Endothelial cell of umbilical vein (primary cell): ENCODE measurements at regions not wholly inside any gene's neighbourhood (a gene's known extent, or its start where the extent isn't known, plus 50 kb on each side); places are given as distances from the start of the nearest gene placed in this dataset.
"Not testable (repeated sequence)": the region's sequence is repeated elsewhere in the genome, so short reads cannot be mapped to it uniquely, and the experiment has no call there.

Source experiments
- BruUV-seq: library from RNA; stranded (reverse); fragments of 400-500 nt; replicated peaks from 2 replicates; lab custom pipeline; 2021; lab: Mats Ljungman, UMichigan
- CTCF ChIA-PET: fragments of 300-600, 350-600 bp; sonication (Branson Sonifier 250); formaldehyde crosslinking; loops from one replicate; lab custom pipeline; 2021; ENCODE audit warnings: antibody characterized with exemption, inconsistent platforms; lab: Charles Lee
- POLR2A ChIA-PET: fragments of 300-600, 350-600 bp; sonication (Branson Sonifier 250); formaldehyde crosslinking; loops from one replicate; lab custom pipeline; 2021; ENCODE audit warnings: antibody characterized with exemption, inconsistent platforms; lab: Charles Lee
- DNase-seq: peaks from one replicate; pipeline ENCODE4 v3.0.0-alpha.2; 2011; ENCODE audit warnings: low read depth, low spot score
- FAIRE-seq: peaks from 2 replicates; lab custom pipeline; 2011; peaks lifted over from hg19 to GRCh38; lab: Jason Lieb, UNC
- H2AFZ ChIP-seq: 2 replicates; pipeline ENCODE4 v1.6.0; 2012; ENCODE audit warnings: low read depth, low read length, control low read depth, inconsistent platforms
- H3K27ac ChIP-seq: 2 replicates; pipeline ENCODE4 v1.5.1; 2011; ENCODE audit warnings: low read depth, mild to moderate bottlenecking, control low read depth, low read length, moderate library complexity; ENCODE audit not compliant: insufficient read depth
- H3K27me3 ChIP-seq, 2 experiments: 2 replicates each; pipeline versions ENCODE4 v1.6.0 to v1.6.1; 2011; ENCODE audit warnings: low read length in 2 of 2, mixed read lengths in 1 of 2; ENCODE audit not compliant: control insufficient read depth in 2 of 2, insufficient read depth in 2 of 2
- H3K36me3 ChIP-seq, 2 experiments: 2 replicates in 1 of 2; 3 replicates in 1 of 2; pipeline ENCODE4 v1.5.1; 2011; ENCODE audit warnings: low read length in 2 of 2, mild to moderate bottlenecking in 1 of 2, moderate library complexity in 1 of 2; ENCODE audit not compliant: control insufficient read depth in 2 of 2, insufficient read depth in 2 of 2; ENCODE audit errors: extremely low read depth in 1 of 2
- H3K4me1 ChIP-seq: 3 replicates; pipeline ENCODE4 v1.5.1; 2011; ENCODE audit warnings: mild to moderate bottlenecking, low read length; ENCODE audit not compliant: control insufficient read depth, insufficient read depth; ENCODE audit errors: extremely low read depth
- H3K4me2 ChIP-seq: 2 replicates; pipeline ENCODE4 v1.6.1; 2011; ENCODE audit warnings: low read length, control low read depth, mixed read lengths; ENCODE audit not compliant: insufficient read depth
- H3K4me3 ChIP-seq, 3 experiments: fragments of 200-600 bp in 1 of 3; sonication (generic), shearing (Covaris generic) in 1 of 3; replicated peaks in 1 of 3; 2 replicates each; pipeline ENCODE4 v1.5.1; 2011 to 2016; ENCODE audit warnings: control low read depth in 3 of 3, low read length in 3 of 3, mild to moderate bottlenecking in 2 of 3, inconsistent platforms in 1 of 3, low read depth in 1 of 3, moderate library complexity in 1 of 3; ENCODE audit not compliant: insufficient read depth in 1 of 3
- H3K79me2 ChIP-seq: 2 replicates; pipeline ENCODE4 v1.6.0; 2012; ENCODE audit warnings: low read length, inconsistent platforms; ENCODE audit not compliant: control insufficient read depth, insufficient read depth
- H3K9ac ChIP-seq: replicated peaks from 2 replicates; pipeline ENCODE3; 2011; ENCODE audit warnings: low read length, control low read depth; ENCODE audit not compliant: insufficient read depth; ENCODE audit errors: extremely low read depth
- H3K9me1 ChIP-seq: replicated peaks from 3 replicates; pipeline ENCODE4 v1.6.0; 2011; ENCODE audit warnings: mild to moderate bottlenecking, low read length; ENCODE audit not compliant: control insufficient read depth, insufficient read depth; ENCODE audit errors: extremely low read depth
- H3K9me3 ChIP-seq: replicated peaks from 2 replicates; pipeline ENCODE4 v1.5.1; 2012; ENCODE audit warnings: low read length, inconsistent platforms; ENCODE audit not compliant: control insufficient read depth, insufficient read depth
- H4K20me1 ChIP-seq: replicated peaks from 2 replicates; pipeline ENCODE3; 2011; ENCODE audit warnings: mild to moderate bottlenecking, low read length; ENCODE audit not compliant: control insufficient read depth, insufficient read depth; ENCODE audit errors: extremely low read depth
- FOS ChIP-seq: IDR thresholded peaks from 2 replicates; pipeline ENCODE4 v1.6.1; 2011; ENCODE audit warnings: mild to moderate bottlenecking, low read length, moderate library complexity, borderline replicate concordance; ENCODE audit not compliant: insufficient read depth
- dilution Hi-C: fragments of 300-500 bp; cut with MboI; formaldehyde crosslinking; loops from one replicate; pipeline ENCODE4 v1.15.0; 2019; ENCODE audit warnings: low sequenced_read_pairs; ENCODE audit not compliant: extremely low pct_ligation_motif_present
- intact Hi-C: fragments of 100-400 bp; cut with micrococcal nuclease; formaldehyde crosslinking; loops from one replicate; pipeline ENCODE4 v1.10.0; 2022

GRCh38 chr1:83151167-83151898 is 847.6 kb downstream of the TTLL7 start:
- peak overlapping the region; percentile 29 for H3K27ac ChIP-seq
- peaks cover 18% of the 10 kb centered on the region for H3K4me1 ChIP-seq
- dilution Hi-C loops, H3K9ac ChIP-seq, POLR2A ChIA-PET, H3K27me3 ChIP-seq, H3K4me2 ChIP-seq, H4K20me1 ChIP-seq, H3K36me3 ChIP-seq, H3K79me2 ChIP-seq, intact Hi-C loops, H3K9me1 ChIP-seq, H2AFZ ChIP-seq, H3K4me3 ChIP-seq, CTCF ChIA-PET, BruUV-seq, H3K9me3 ChIP-seq: not testable (repeated sequence)
- TF ChIP-seq FOS: peak; percentile 33
- FAIRE-seq (peak; percentile 98), DNase-seq (peak; percentile 75)

- Histone ChIP-seq H3K27ac (peak overlapping the region; percentile 29), H3K4me1 (peaks cover 21% of the 10 kb centered on the region)
- dilution Hi-C loops, intact Hi-C loops, H4K20me1 ChIP-seq, H3K27me3 ChIP-seq, H3K4me2 ChIP-seq, H3K9me1 ChIP-seq, H2AFZ ChIP-seq, H3K79me2 ChIP-seq, FAIRE-seq, H3K36me3 ChIP-seq, H3K9ac ChIP-seq, POLR2A ChIA-PET, BruUV-seq, H3K4me3 ChIP-seq, CTCF ChIA-PET, H3K9me3 ChIP-seq: not testable (repeated sequence)
- DNase-seq: peak; percentile 29
Measured at GRCh38 chr1:83150479-83150878, 848.5 kb downstream of the TTLL7 start.
